ENCODE measurements at regions not wholly inside any gene's neighbourhood (a gene's known extent, or its start where the extent isn't known, plus 50 kb on each side); places are given as distances from the start of the nearest gene placed in this dataset.
"Not testable (repeated sequence)": the region's sequence is repeated elsewhere in the genome, so short reads cannot be mapped to it uniquely, and the experiment has no call there.

GRCh38 chr1:168468822-168469221, 75.0 kb downstream of the XCL2 start:
- Mint-ChIP-seq H3K27me3 (no peaks in the 10 kb centered on the region), H3K36me3 (peaks cover 11% of the 10 kb centered on the region), H3K27ac (peak overlapping the region; percentile 32), H3K4me1 (peaks cover 62% of the 10 kb centered on the region), H3K4me3 (no peak overlapping the region), H3K9me3 (peaks cover 13% of the 10 kb centered on the region)
- DNase-seq = no peak

GRCh38 chr1:168468042-168468809, 75.6 kb downstream of the XCL2 start:
- Mint-ChIP-seq H3K27me3 (no peaks in the 10 kb centered on the region), H3K27ac (peak overlapping the region; percentile 89), H3K9me3 (peaks cover 10% of the 10 kb centered on the region), H3K36me3 (peaks cover 7% of the 10 kb centered on the region), H3K4me1 (peaks cover 58% of the 10 kb centered on the region), H3K4me3 (no peak overlapping the region)
- DNase-seq = no peak

GRCh38 chr1:168467452-168467851, 76.3 kb downstream of the XCL2 start:
- Mint-ChIP-seq H3K36me3 (peaks cover 6% of the 10 kb centered on the region), H3K9me3 (peaks cover 12% of the 10 kb centered on the region), H3K27ac (peak overlapping the region; percentile 89), H3K4me3 (peak overlapping the region; percentile 62), H3K4me1 (peaks cover 57% of the 10 kb centered on the region), H3K27me3 (no peaks in the 10 kb centered on the region)
- no peak for DNase-seq

GRCh38 chr1:168466714-168467131, 77.1 kb downstream of the XCL2 start:
- no peaks in the 10 kb centered on the region for H3K27me3 Mint-ChIP-seq
- H3K9me3 Mint-ChIP-seq = peaks cover 17% of the 10 kb centered on the region
- DNase-seq = no peak
- peak overlapping the region; percentile 89 for H3K27ac Mint-ChIP-seq
- H3K4me1 Mint-ChIP-seq = peaks cover 57% of the 10 kb centered on the region
- peaks cover 11% of the 10 kb centered on the region for H3K36me3 Mint-ChIP-seq
- H3K4me3 Mint-ChIP-seq = no peak overlapping the region

GRCh38 chr1:168466092-168466713, 77.6 kb downstream of the XCL2 start:
- H3K27ac Mint-ChIP-seq = peak overlapping the region; percentile 89

GRCh38 chr1:168461108-168461507, 82.7 kb downstream of the XCL2 start:
- DNase-seq, H3K27ac Mint-ChIP-seq, H3K4me3 Mint-ChIP-seq, H3K27me3 Mint-ChIP-seq: not testable (repeated sequence)
- H3K9me3 Mint-ChIP-seq = peaks cover 39% of the 10 kb centered on the region
- H3K36me3 Mint-ChIP-seq = peaks cover 14% of the 10 kb centered on the region
- peaks cover 24% of the 10 kb centered on the region for H3K4me1 Mint-ChIP-seq

More at GRCh38 chr1:168466092-168466713, 77.6 kb downstream of the XCL2 start:
- DNase-seq = peak; percentile 45
- H3K9me3 Mint-ChIP-seq = peaks cover 22% of the 10 kb centered on the region
- H3K4me3 Mint-ChIP-seq = peak overlapping the region; percentile 19
- H3K36me3 Mint-ChIP-seq = peaks cover 16% of the 10 kb centered on the region
- peaks cover 57% of the 10 kb centered on the region for H3K4me1 Mint-ChIP-seq
- no peaks in the 10 kb centered on the region for H3K27me3 Mint-ChIP-seq

- Mint-ChIP-seq H3K9me3 (peaks cover 33% of the 10 kb centered on the region), H3K4me1 (peaks cover 22% of the 10 kb centered on the region), H3K27ac (peak overlapping the region; percentile 65)
- not testable (repeated sequence) for DNase-seq, H3K4me3 Mint-ChIP-seq, H3K27me3 Mint-ChIP-seq, H3K36me3 Mint-ChIP-seq
Observed at GRCh38 chr1:168457296-168457695, 86.5 kb downstream of the XCL2 start.

- no peak for DNase-seq
- peaks cover 27% of the 10 kb centered on the region for H3K4me1 Mint-ChIP-seq
- H3K4me3 Mint-ChIP-seq = no peak overlapping the region
- no peaks in the 10 kb centered on the region for H3K27me3 Mint-ChIP-seq
- H3K36me3 Mint-ChIP-seq = no peaks in the 10 kb centered on the region
- H3K9me3 Mint-ChIP-seq = peaks cover 25% of the 10 kb centered on the region
- no peak overlapping the region for H3K27ac Mint-ChIP-seq
Observed at GRCh38 chr1:168455764-168456163, 88.0 kb downstream of the XCL2 start.

- Mint-ChIP-seq H3K27me3 (no peaks in the 10 kb centered on the region), H3K27ac (no peak overlapping the region), H3K36me3 (no peaks in the 10 kb centered on the region), H3K4me1 (peaks cover 27% of the 10 kb centered on the region), H3K9me3 (peaks cover 18% of the 10 kb centered on the region), H3K4me3 (no peak overlapping the region)
- DNase-seq = no peak
Observed at GRCh38 chr1:168454211-168454815, 89.5 kb downstream of the XCL2 start.

GRCh38 chr1:168453056-168453455, 90.7 kb downstream of the XCL2 start:
- peaks cover 25% of the 10 kb centered on the region for H3K4me1 Mint-ChIP-seq
- H3K27me3 Mint-ChIP-seq = no peaks in the 10 kb centered on the region
- DNase-seq = no peak
- H3K36me3 Mint-ChIP-seq = no peaks in the 10 kb centered on the region
- no peak overlapping the region for H3K4me3 Mint-ChIP-seq
- H3K9me3 Mint-ChIP-seq = peaks cover 12% of the 10 kb centered on the region
- H3K27ac Mint-ChIP-seq = no peak overlapping the region

GRCh38 chr1:168452329-168452728, 91.5 kb downstream of the XCL2 start:
- peaks cover 11% of the 10 kb centered on the region for H3K9me3 Mint-ChIP-seq
- peak overlapping the region; percentile 18 for H3K27ac Mint-ChIP-seq
- peaks cover 18% of the 10 kb centered on the region for H3K4me1 Mint-ChIP-seq
- no peak overlapping the region for H3K4me3 Mint-ChIP-seq
- no peak for DNase-seq
- no peaks in the 10 kb centered on the region for H3K27me3 Mint-ChIP-seq
- no peaks in the 10 kb centered on the region for H3K36me3 Mint-ChIP-seq

- Mint-ChIP-seq H3K9me3 (peaks cover 14% of the 10 kb centered on the region), H3K27me3 (no peaks in the 10 kb centered on the region), H3K36me3 (peaks cover 14% of the 10 kb centered on the region), H3K4me3 (no peak overlapping the region), H3K27ac (no peak overlapping the region), H3K4me1 (peaks cover 44% of the 10 kb centered on the region)
- DNase-seq = no peak
Observed at GRCh38 chr1:168447871-168448270, 95.9 kb downstream of the XCL2 start.

GRCh38 chr1:168446081-168446480, 97.7 kb downstream of the XCL2 start:
- H3K4me1 Mint-ChIP-seq = peaks cover 45% of the 10 kb centered on the region
- H3K9me3 Mint-ChIP-seq = peaks cover 5% of the 10 kb centered on the region
- H3K4me3 Mint-ChIP-seq = no peak overlapping the region
- H3K27me3 Mint-ChIP-seq = no peaks in the 10 kb centered on the region
- peaks cover 14% of the 10 kb centered on the region for H3K36me3 Mint-ChIP-seq
- no peak for DNase-seq
- no peak overlapping the region for H3K27ac Mint-ChIP-seq

GRCh38 chr1:168443899-168444298, 99.9 kb downstream of the XCL2 start:
- peaks cover 5% of the 10 kb centered on the region for H3K9me3 Mint-ChIP-seq
- DNase-seq = peak; percentile 37
- H3K27ac Mint-ChIP-seq = peak overlapping the region; percentile 85
- H3K4me3 Mint-ChIP-seq = peak overlapping the region; percentile 8
- peaks cover 61% of the 10 kb centered on the region for H3K4me1 Mint-ChIP-seq
- no peaks in the 10 kb centered on the region for H3K27me3 Mint-ChIP-seq
- H3K36me3 Mint-ChIP-seq = peaks cover 14% of the 10 kb centered on the region

- DNase-seq = no peak
- Mint-ChIP-seq H3K9me3 (peaks cover 5% of the 10 kb centered on the region), H3K27me3 (no peaks in the 10 kb centered on the region), H3K36me3 (peaks cover 14% of the 10 kb centered on the region), H3K27ac (peak overlapping the region; percentile 85), H3K4me1 (peaks cover 64% of the 10 kb centered on the region), H3K4me3 (no peak overlapping the region)
Observed at GRCh38 chr1:168443356-168443755, 100.4 kb downstream of the XCL2 start.
